ENCODE measurements at regions not wholly inside any gene's neighbourhood (a gene's known extent, or its start where the extent isn't known, plus 50 kb on each side); places are given as distances from the start of the nearest gene placed in this dataset.

GRCh38 chr1:5705751-5706150 lies 286.5 kb downstream of the NPHP4 start:
- Histone ChIP-seq H3K4me3 (ENCODE audit: insufficient read depth, low read length) (no peak overlapping the region), H3K27me3 (ENCODE audit: insufficient read depth, low read length) (no peaks in the 10 kb centered on the region), H3K36me3 (ENCODE audit: insufficient read depth, low read length) (no peaks in the 10 kb centered on the region), H4K20me1 (ENCODE audit: insufficient read depth, low read length) (no peaks in the 10 kb centered on the region), H3K4me1 (ENCODE audit: insufficient read depth, low read length) (no peaks in the 10 kb centered on the region), H3K9me3 (ENCODE audit: low read depth, low read length) (no peaks in the 10 kb centered on the region), H3K79me2 (ENCODE audit: insufficient read depth, low read length) (no peaks in the 10 kb centered on the region), H3K27ac (ENCODE audit: low read depth, low read length) (no peak overlapping the region), H3K4me2 (ENCODE audit: insufficient read depth, low read length) (no peak overlapping the region), H2AFZ (ENCODE audit: low read length) (no peak overlapping the region)
- DNase-seq (ENCODE audit: insufficient read length, low spot score, missing footprints) = no peak
- TF ChIP-seq CTCF (IDR thresholded peaks at IDR 0.05; ENCODE audit: extremely low read depth, low read depth, low read length) = no peak

GRCh38 chr1:5704561-5705514 lies 287.4 kb downstream of the NPHP4 start:
- no peak for DNase-seq (ENCODE audit: insufficient read length, low spot score, missing footprints)
- Histone ChIP-seq H3K4me2 (ENCODE audit: insufficient read depth, low read length) (no peak overlapping the region), H3K4me3 (ENCODE audit: insufficient read depth, low read length) (no peak overlapping the region), H3K27me3 (ENCODE audit: insufficient read depth, low read length) (no peaks in the 10 kb centered on the region), H2AFZ (ENCODE audit: low read length) (no peak overlapping the region), H3K27ac (ENCODE audit: low read depth, low read length) (no peak overlapping the region), H4K20me1 (ENCODE audit: insufficient read depth, low read length) (no peaks in the 10 kb centered on the region), H3K4me1 (ENCODE audit: insufficient read depth, low read length) (no peaks in the 10 kb centered on the region), H3K9me3 (ENCODE audit: low read depth, low read length) (no peaks in the 10 kb centered on the region), H3K79me2 (ENCODE audit: insufficient read depth, low read length) (no peaks in the 10 kb centered on the region), H3K36me3 (ENCODE audit: insufficient read depth, low read length) (no peaks in the 10 kb centered on the region)
- no peak for TF ChIP-seq CTCF (IDR thresholded peaks at IDR 0.05; ENCODE audit: extremely low read depth, low read depth, low read length)

GRCh38 chr1:5701642-5702041 lies 290.6 kb downstream of the NPHP4 start:
- Histone ChIP-seq H3K4me1 (ENCODE audit: insufficient read depth, low read length) (no peaks in the 10 kb centered on the region), H3K9me3 (ENCODE audit: low read depth, low read length) (no peaks in the 10 kb centered on the region), H2AFZ (ENCODE audit: low read length) (no peak overlapping the region), H3K79me2 (ENCODE audit: insufficient read depth, low read length) (no peaks in the 10 kb centered on the region), H3K27ac (ENCODE audit: low read depth, low read length) (no peak overlapping the region), H4K20me1 (ENCODE audit: insufficient read depth, low read length) (no peaks in the 10 kb centered on the region), H3K27me3 (ENCODE audit: insufficient read depth, low read length) (no peaks in the 10 kb centered on the region), H3K36me3 (ENCODE audit: insufficient read depth, low read length) (no peaks in the 10 kb centered on the region), H3K4me2 (ENCODE audit: insufficient read depth, low read length) (no peak overlapping the region), H3K4me3 (ENCODE audit: insufficient read depth, low read length) (no peak overlapping the region)
- DNase-seq (ENCODE audit: insufficient read length, low spot score, missing footprints) = no peak
- TF ChIP-seq CTCF (IDR thresholded peaks at IDR 0.05; ENCODE audit: extremely low read depth, low read depth, low read length) = no peak

GRCh38 chr1:5693568-5693967 lies 298.7 kb downstream of the NPHP4 start:
- no peaks in the 10 kb centered on the region for H3K4me1 ChIP-seq (ENCODE audit: insufficient read depth, low read length)
- H3K4me2 ChIP-seq (ENCODE audit: insufficient read depth, low read length) = no peak overlapping the region
- H4K20me1 ChIP-seq (ENCODE audit: insufficient read depth, low read length) = no peaks in the 10 kb centered on the region
- H3K4me3 ChIP-seq (ENCODE audit: insufficient read depth, low read length) = no peak overlapping the region
- H2AFZ ChIP-seq (ENCODE audit: low read length) = no peak overlapping the region
- H3K36me3 ChIP-seq (ENCODE audit: insufficient read depth, low read length) = no peaks in the 10 kb centered on the region
- no peaks in the 10 kb centered on the region for H3K79me2 ChIP-seq (ENCODE audit: insufficient read depth, low read length)
- TF ChIP-seq CTCF (IDR thresholded peaks at IDR 0.05; ENCODE audit: extremely low read depth, low read depth, low read length) = no peak
- no peak for DNase-seq (ENCODE audit: insufficient read length, low spot score, missing footprints)
- H3K27me3 ChIP-seq (ENCODE audit: insufficient read depth, low read length) = no peaks in the 10 kb centered on the region
- H3K27ac ChIP-seq (ENCODE audit: low read depth, low read length) = no peak overlapping the region
- no peaks in the 10 kb centered on the region for H3K9me3 ChIP-seq (ENCODE audit: low read depth, low read length)
